GM12872 (cell line): ENCODE measurements at regions not wholly inside any gene's neighbourhood (a gene's known extent, or its start where the extent isn't known, plus 50 kb on each side); places are given as distances from the start of the nearest gene placed in this dataset.

Experiments used
- TF ChIP-seq, protein P1 (sequence below): IDR thresholded peaks from 3 replicates; pipeline ENCODE4 v1.5.1; 2011; ENCODE audit warnings: low read depth, mild to moderate bottlenecking, low read length, moderate library complexity; ENCODE audit not compliant: insufficient read depth

DNA sequence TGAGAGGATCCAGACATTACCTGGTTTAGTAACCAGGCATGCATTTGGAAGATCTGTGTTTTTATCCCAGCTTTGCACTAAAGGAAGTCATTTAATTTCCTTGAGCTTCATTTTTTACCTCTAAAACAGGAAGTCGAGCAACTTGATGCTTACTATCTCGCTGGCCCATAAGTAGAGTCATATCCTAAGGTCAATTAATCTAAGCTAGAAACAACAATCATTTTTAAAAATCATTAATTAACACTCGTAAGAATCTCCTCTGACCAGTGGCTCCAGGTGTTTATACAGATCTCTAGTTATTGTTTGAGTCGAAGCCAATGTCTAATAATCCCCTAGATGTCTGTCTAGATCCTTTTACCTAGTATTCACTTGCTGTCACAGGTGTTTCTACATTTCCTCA lies 355.8 kb upstream of the DCN start:
- TF ChIP-seq, protein P1, sequence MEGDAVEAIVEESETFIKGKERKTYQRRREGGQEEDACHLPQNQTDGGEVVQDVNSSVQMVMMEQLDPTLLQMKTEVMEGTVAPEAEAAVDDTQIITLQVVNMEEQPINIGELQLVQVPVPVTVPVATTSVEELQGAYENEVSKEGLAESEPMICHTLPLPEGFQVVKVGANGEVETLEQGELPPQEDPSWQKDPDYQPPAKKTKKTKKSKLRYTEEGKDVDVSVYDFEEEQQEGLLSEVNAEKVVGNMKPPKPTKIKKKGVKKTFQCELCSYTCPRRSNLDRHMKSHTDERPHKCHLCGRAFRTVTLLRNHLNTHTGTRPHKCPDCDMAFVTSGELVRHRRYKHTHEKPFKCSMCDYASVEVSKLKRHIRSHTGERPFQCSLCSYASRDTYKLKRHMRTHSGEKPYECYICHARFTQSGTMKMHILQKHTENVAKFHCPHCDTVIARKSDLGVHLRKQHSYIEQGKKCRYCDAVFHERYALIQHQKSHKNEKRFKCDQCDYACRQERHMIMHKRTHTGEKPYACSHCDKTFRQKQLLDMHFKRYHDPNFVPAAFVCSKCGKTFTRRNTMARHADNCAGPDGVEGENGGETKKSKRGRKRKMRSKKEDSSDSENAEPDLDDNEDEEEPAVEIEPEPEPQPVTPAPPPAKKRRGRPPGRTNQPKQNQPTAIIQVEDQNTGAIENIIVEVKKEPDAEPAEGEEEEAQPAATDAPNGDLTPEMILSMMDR, result no peak

DNA sequence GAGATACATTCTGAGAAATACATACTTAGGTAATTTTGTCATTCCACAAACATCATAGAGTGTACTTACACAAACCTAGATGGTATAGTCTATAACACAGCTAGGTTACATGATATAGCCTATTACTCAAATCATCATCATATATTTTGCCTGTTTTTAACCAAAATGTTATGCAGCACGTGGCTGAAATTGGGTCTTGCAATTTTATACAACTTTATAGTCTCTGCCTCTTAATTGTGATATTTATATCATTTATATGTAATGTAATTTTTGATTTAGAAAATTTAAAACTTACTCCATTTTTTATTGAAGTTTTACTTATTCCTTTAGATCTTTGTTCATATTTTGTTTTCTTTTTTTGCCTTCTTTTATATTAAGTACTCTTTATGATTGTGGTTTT lies 350.7 kb upstream of the DCN start:
- TF ChIP-seq, protein P1, result no peak

DNA sequence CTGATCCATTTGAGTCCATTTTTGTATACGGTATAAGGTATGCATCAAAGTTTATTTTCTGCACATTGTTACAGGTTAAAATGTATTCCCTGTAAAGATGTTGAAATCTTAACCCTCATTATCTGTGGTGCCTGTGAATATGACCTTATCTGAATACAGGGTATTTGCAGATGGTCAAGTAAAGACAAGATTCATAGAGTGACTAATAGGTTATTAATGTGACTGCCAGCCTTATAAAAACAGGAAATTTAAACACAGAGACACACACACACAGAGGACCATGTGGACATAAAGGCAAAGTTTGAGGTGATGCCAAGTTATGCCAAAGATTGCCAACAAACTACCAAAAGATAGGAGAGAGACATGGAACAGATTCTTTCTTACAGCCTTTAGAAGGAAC lies 347.2 kb upstream of the DCN start:
- TF ChIP-seq, protein P1, result no peak

DNA sequence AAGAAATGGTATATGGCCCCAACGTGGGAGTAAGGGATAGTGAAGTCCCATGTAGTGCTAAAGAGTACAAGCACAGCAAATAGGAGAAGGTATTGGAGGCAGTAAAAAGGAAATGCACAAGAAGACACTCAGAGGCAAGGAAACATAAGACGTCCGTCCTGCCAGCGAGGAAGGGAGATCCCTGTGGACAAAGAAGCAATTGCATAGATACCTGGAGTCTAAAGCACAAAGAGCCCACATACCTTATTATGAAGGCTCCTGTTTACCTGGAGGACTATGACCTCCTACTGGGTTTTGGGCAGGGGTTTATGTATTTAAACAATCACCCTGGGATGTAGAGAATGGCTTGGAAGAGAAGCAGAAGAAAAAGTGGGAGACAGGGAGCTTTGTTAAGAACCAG lies 341.2 kb upstream of the DCN start:
- TF ChIP-seq, protein P1, result no peak

DNA sequence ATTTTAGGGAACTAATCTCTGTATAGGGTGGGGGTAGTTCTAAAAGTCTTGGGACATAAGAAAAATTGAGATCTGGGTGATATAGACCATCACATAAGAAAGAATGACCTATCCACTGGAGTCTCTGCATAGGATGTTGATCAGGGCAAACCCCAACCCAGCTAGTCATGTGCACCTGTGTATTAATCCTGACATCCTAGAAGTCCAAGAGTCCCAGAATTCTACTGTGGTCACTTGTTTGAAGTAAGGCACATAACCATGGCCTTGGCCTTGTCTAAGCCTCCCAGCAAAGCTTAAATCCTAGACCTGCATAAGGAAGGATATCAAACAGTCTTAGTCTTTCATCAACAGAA lies 334.1 kb upstream of the DCN start:
- TF ChIP-seq, protein P1, result no peak

DNA sequence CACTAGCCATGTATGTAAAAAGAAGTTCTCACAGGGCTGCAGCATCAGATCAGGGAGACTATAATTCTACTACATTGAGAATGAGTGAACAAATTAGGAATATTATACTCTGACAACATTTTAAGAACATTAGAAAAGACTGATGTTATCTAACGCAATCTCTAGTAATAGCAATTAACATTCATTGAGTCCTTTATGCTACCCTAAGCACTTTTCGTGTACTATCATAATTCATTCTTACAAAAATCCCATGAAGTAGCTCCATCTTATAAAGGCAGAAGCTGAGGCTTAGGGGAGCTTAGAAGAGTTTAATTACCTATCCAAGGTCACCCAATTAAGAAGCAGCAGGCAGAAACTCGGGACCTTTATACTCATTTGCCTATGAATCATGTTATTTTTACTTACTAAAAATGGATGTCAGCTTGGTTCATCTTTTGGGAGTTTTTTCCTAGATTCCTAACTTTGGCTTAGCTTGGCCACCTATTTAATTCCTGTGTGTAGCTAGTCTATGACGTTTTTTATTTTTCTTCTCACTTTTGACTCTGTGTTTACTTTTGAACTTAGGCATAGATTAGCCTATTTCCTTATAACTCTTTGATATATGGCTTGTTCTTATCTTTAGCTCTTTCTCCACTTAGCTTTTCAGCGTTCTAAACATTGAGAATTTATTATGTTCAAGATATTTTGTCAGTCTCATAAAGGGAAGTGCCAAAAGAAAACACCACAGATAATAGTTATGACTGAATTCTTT lies 333.5 kb upstream of the DCN start:
- TF ChIP-seq, protein P1, result no peak

DNA sequence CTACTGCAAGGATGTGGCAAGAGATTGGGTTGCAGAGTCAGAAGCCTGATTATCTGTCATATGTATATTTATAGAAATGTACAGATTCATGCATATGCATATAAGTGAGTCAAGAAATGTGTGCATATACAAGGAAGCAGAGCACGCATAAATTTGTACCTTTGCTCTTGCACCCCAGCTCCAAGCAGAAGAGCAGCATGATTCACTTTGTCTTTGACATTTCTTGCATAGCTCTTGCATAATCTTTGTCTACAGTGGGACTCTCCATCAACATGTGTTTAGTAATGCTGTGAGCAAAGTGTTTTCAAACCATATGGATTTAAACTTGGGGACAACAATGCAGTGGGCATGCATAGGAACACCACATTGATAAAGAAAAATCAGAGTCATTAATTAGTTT lies 330.7 kb upstream of the DCN start:
- TF ChIP-seq, protein P1, result no peak
